BLaER1 (cell line): ENCODE measurements at regions not wholly inside any gene's neighbourhood (a gene's known extent, or its start where the extent isn't known, plus 50 kb on each side); places are given as distances from the start of the nearest gene placed in this dataset.
"Not testable (repeated sequence)": the region's sequence is repeated elsewhere in the genome, so short reads cannot be mapped to it uniquely, and the experiment has no call there.

Source experiments
- H3K27ac ChIP-seq: shearing (Covaris generic); formaldehyde crosslinking; 2 replicates; pipeline ENCODE4 v1.8.1; 2022
- H3K27me3 ChIP-seq: shearing (Covaris generic); formaldehyde crosslinking; 2 replicates; pipeline ENCODE4 v1.8.1; 2022
- H3K36me3 ChIP-seq: shearing (Covaris generic); formaldehyde crosslinking; 2 replicates; pipeline ENCODE4 v1.8.1; 2022
- H3K4me1 ChIP-seq: shearing (Covaris generic); formaldehyde crosslinking; 2 replicates; pipeline ENCODE4 v1.8.1; 2022
- H3K4me2 ChIP-seq: shearing (Covaris generic); formaldehyde crosslinking; 2 replicates; pipeline ENCODE4 v1.8.1; 2022
- H3K4me3 ChIP-seq: shearing (Covaris generic); formaldehyde crosslinking; 2 replicates; pipeline ENCODE4 v1.8.1; 2022
- H3K9ac ChIP-seq: shearing (Covaris generic); formaldehyde crosslinking; 2 replicates; pipeline ENCODE4 v1.8.1; 2022
- H3K9me3 ChIP-seq: shearing (Covaris generic); formaldehyde crosslinking; 2 replicates; pipeline ENCODE4 v1.8.1; 2022
- H4K20me1 ChIP-seq: shearing (Covaris generic); formaldehyde crosslinking; 2 replicates; pipeline ENCODE4 v1.8.1; 2022
- Cebpa-rat ChIP-seq: shearing (Covaris generic); IDR thresholded peaks from 2 replicates; pipeline ENCODE4 v1.8.1; 2022

- Histone ChIP-seq H3K36me3 (no peaks in the 10 kb centered on the region), H4K20me1 (no peaks in the 10 kb centered on the region), H3K4me2 (no peak overlapping the region), H3K4me3 (no peak overlapping the region), H3K4me1 (no peaks in the 10 kb centered on the region), H3K9ac (no peak overlapping the region), H3K9me3 (no peaks in the 10 kb centered on the region; the same call in 1 of the 2 replicates), H3K27me3 (no peaks in the 10 kb centered on the region), H3K27ac (no peak overlapping the region)
- TF ChIP-seq Cebpa-rat = no peak
Measured at GRCh38 chr13:87810920-87811344, 139.8 kb downstream of the SLITRK5 start.

GRCh38 chr13:87814403-87814802 lies 143.2 kb downstream of the SLITRK5 start:
- H3K27ac ChIP-seq = no peak overlapping the region
- H3K9ac ChIP-seq = no peak overlapping the region
- H3K36me3 ChIP-seq = no peaks in the 10 kb centered on the region
- H3K4me3 ChIP-seq = no peak overlapping the region
- H3K4me1 ChIP-seq = no peaks in the 10 kb centered on the region
- TF ChIP-seq Cebpa-rat = no peak
- H3K27me3 ChIP-seq = no peaks in the 10 kb centered on the region
- no peak overlapping the region for H3K4me2 ChIP-seq
- no peaks in the 10 kb centered on the region; the same call in 1 of the 2 replicates for H3K9me3 ChIP-seq
- no peaks in the 10 kb centered on the region for H4K20me1 ChIP-seq

- H3K4me3 ChIP-seq = no peak overlapping the region
- no peak for TF ChIP-seq Cebpa-rat
- no peak overlapping the region for H3K4me2 ChIP-seq
- H3K27ac ChIP-seq = no peak overlapping the region
- no peak overlapping the region for H3K9ac ChIP-seq
- no peaks in the 10 kb centered on the region for H3K4me1 ChIP-seq
- H3K27me3 ChIP-seq = no peaks in the 10 kb centered on the region
- no peaks in the 10 kb centered on the region for H3K9me3 ChIP-seq
- no peaks in the 10 kb centered on the region for H4K20me1 ChIP-seq
- H3K36me3 ChIP-seq = no peaks in the 10 kb centered on the region
Measured at GRCh38 chr13:87820241-87820640, 149.1 kb downstream of the SLITRK5 start.

GRCh38 chr13:87821512-87821911 lies 150.3 kb downstream of the SLITRK5 start:
- H3K9me3 ChIP-seq = no peaks in the 10 kb centered on the region
- no peak overlapping the region for H3K4me2 ChIP-seq
- H3K9ac ChIP-seq = no peak overlapping the region
- H3K27ac ChIP-seq = no peak overlapping the region
- TF ChIP-seq Cebpa-rat = no peak
- no peaks in the 10 kb centered on the region for H3K4me1 ChIP-seq
- no peaks in the 10 kb centered on the region for H3K27me3 ChIP-seq
- H3K36me3 ChIP-seq = no peaks in the 10 kb centered on the region
- H4K20me1 ChIP-seq = no peaks in the 10 kb centered on the region
- H3K4me3 ChIP-seq = no peak overlapping the region

GRCh38 chr13:87826301-87826700 lies 155.1 kb downstream of the SLITRK5 start:
- H4K20me1 ChIP-seq, H3K27ac ChIP-seq, H3K27me3 ChIP-seq, H3K36me3 ChIP-seq, H3K4me2 ChIP-seq, H3K9ac ChIP-seq, H3K4me1 ChIP-seq, H3K4me3 ChIP-seq, H3K9me3 ChIP-seq: not testable (repeated sequence)

GRCh38 chr13:87827479-87827878 lies 156.3 kb downstream of the SLITRK5 start:
- H3K4me2 ChIP-seq = no peak overlapping the region
- H3K9me3 ChIP-seq = no peaks in the 10 kb centered on the region
- H4K20me1 ChIP-seq = no peaks in the 10 kb centered on the region
- H3K4me1 ChIP-seq = no peaks in the 10 kb centered on the region
- no peak overlapping the region for H3K27ac ChIP-seq
- H3K36me3 ChIP-seq = no peaks in the 10 kb centered on the region
- H3K27me3 ChIP-seq = no peaks in the 10 kb centered on the region
- no peak for TF ChIP-seq Cebpa-rat
- no peak overlapping the region for H3K4me3 ChIP-seq
- H3K9ac ChIP-seq = no peak overlapping the region

- Histone ChIP-seq H3K4me2 (no peak overlapping the region), H3K9me3 (no peaks in the 10 kb centered on the region), H3K9ac (no peak overlapping the region), H3K27me3 (no peaks in the 10 kb centered on the region), H3K36me3 (no peaks in the 10 kb centered on the region), H3K4me3 (no peak overlapping the region), H3K4me1 (no peaks in the 10 kb centered on the region), H3K27ac (no peak overlapping the region), H4K20me1 (no peaks in the 10 kb centered on the region)
- no peak for TF ChIP-seq Cebpa-rat
Measured at GRCh38 chr13:87837522-87837921, 166.4 kb downstream of the SLITRK5 start.

GRCh38 chr13:87837946-87838345 lies 166.8 kb downstream of the SLITRK5 start:
- H4K20me1 ChIP-seq = no peaks in the 10 kb centered on the region
- no peaks in the 10 kb centered on the region for H3K27me3 ChIP-seq
- H3K4me3 ChIP-seq = no peak overlapping the region
- H3K27ac ChIP-seq = no peak overlapping the region
- H3K9ac ChIP-seq = no peak overlapping the region
- no peaks in the 10 kb centered on the region for H3K9me3 ChIP-seq
- no peaks in the 10 kb centered on the region for H3K4me1 ChIP-seq
- H3K36me3 ChIP-seq = no peaks in the 10 kb centered on the region
- H3K4me2 ChIP-seq = no peak overlapping the region
- TF ChIP-seq Cebpa-rat = no peak

GRCh38 chr13:87851410-87851809 lies 180.2 kb downstream of the SLITRK5 start:
- TF ChIP-seq Cebpa-rat = no peak

GRCh38 chr13:87855553-87855952 lies 184.4 kb downstream of the SLITRK5 start:
- H3K27ac ChIP-seq = no peak overlapping the region
- H4K20me1 ChIP-seq = no peaks in the 10 kb centered on the region
- H3K9ac ChIP-seq = no peak overlapping the region
- H3K9me3 ChIP-seq = no peaks in the 10 kb centered on the region
- no peaks in the 10 kb centered on the region for H3K27me3 ChIP-seq
- no peaks in the 10 kb centered on the region for H3K4me1 ChIP-seq
- no peak overlapping the region for H3K4me3 ChIP-seq
- H3K36me3 ChIP-seq = no peaks in the 10 kb centered on the region
- no peak overlapping the region for H3K4me2 ChIP-seq
- no peak for TF ChIP-seq Cebpa-rat

More at GRCh38 chr13:87851410-87851809, 180.2 kb downstream of the SLITRK5 start:
- H3K36me3 ChIP-seq = no peaks in the 10 kb centered on the region
- H3K4me2 ChIP-seq = no peak overlapping the region
- no peak overlapping the region for H3K4me3 ChIP-seq
- no peaks in the 10 kb centered on the region for H3K4me1 ChIP-seq
- H3K27ac ChIP-seq = no peak overlapping the region
- H3K9ac ChIP-seq = no peak overlapping the region
- no peaks in the 10 kb centered on the region for H4K20me1 ChIP-seq
- no peaks in the 10 kb centered on the region for H3K9me3 ChIP-seq
- H3K27me3 ChIP-seq = no peaks in the 10 kb centered on the region

- Histone ChIP-seq H3K9ac (no peak overlapping the region), H3K4me2 (no peak overlapping the region), H3K27ac (no peak overlapping the region), H3K9me3 (no peaks in the 10 kb centered on the region), H3K4me3 (no peak overlapping the region), H3K4me1 (no peaks in the 10 kb centered on the region), H3K36me3 (no peaks in the 10 kb centered on the region), H4K20me1 (no peaks in the 10 kb centered on the region), H3K27me3 (no peaks in the 10 kb centered on the region)
- no peak for TF ChIP-seq Cebpa-rat
Measured at GRCh38 chr13:87859261-87859660, 188.1 kb downstream of the SLITRK5 start.
